IMR-90 (cell line): ENCODE measurements at regions not wholly inside any gene's neighbourhood (a gene's known extent, or its start where the extent isn't known, plus 50 kb on each side); places are given as distances from the start of the nearest gene placed in this dataset.

Source experiments
- ATAC-seq: fragments of 200-7000 bp; cut with Tn5 transposase; 2 replicates; pipeline ENCODE4 v1.9.1; 2020; ENCODE audit warnings: low read depth, mild to moderate bottlenecking, moderate library complexity
- BruUV-seq: library from RNA; stranded (reverse); fragments of 400-500 nt; replicated peaks from 2 replicates; lab custom pipeline; 2021; lab: Mats Ljungman, UMichigan
- CTCF ChIA-PET: fragments of 300-600 bp; formaldehyde crosslinking; extraction: SDS; loops from one replicate; lab custom pipeline; 2021; ENCODE audit warnings: antibody characterized with exemption; lab: Yijun Ruan, JAX
- POLR2A ChIA-PET: fragments of 300-600 bp; sonication (Branson Sonifier 250); formaldehyde crosslinking; loops from one replicate; lab custom pipeline; 2022; ENCODE audit warnings: antibody characterized with exemption; ENCODE audit not compliant: unreplicated experiment; lab: Charles Lee
- DNase-seq: peaks from one replicate; pipeline ENCODE4 v3.0.0; 2013
- H2AFZ ChIP-seq: replicated peaks from 2 replicates; pipeline ENCODE3; 2013; ENCODE audit warnings: low read length, mild to moderate bottlenecking; ENCODE audit not compliant: poor library complexity
- H2AK5ac ChIP-seq: 2 replicates; pipeline ENCODE4 v1.6.1; 2013; ENCODE audit warnings: low read depth, low read length, inconsistent platforms
- H2AK9ac ChIP-seq: replicated peaks from 2 replicates; pipeline ENCODE3; 2013; ENCODE audit warnings: mild to moderate bottlenecking, low read depth, low read length, moderate library complexity; ENCODE audit not compliant: poor library complexity
- H2BK120ac ChIP-seq: 2 replicates; pipeline ENCODE4 v1.6.1; 2013; ENCODE audit warnings: low read depth, low read length, inconsistent platforms
- H2BK15ac ChIP-seq: 3 replicates; pipeline ENCODE4 v1.6.1; 2013; ENCODE audit warnings: low read depth, low read length, inconsistent platforms
- H2BK20ac ChIP-seq: 2 replicates; pipeline ENCODE4 v1.6.1; 2013; ENCODE audit warnings: low read depth, mild to moderate bottlenecking, inconsistent platforms, low read length, moderate library complexity
- H2BK5ac ChIP-seq: 2 replicates; pipeline ENCODE4 v1.6.1; 2013; ENCODE audit warnings: mild to moderate bottlenecking, low read depth, low read length, inconsistent platforms; ENCODE audit not compliant: poor library complexity, severe bottlenecking
- H3K14ac ChIP-seq: replicated peaks from 2 replicates; pipeline ENCODE4 v1.6.1; 2013; ENCODE audit warnings: low read depth, low read length, inconsistent platforms
- H3K18ac ChIP-seq: 2 replicates; pipeline ENCODE4 v1.6.1; 2013; ENCODE audit warnings: low read depth, low read length, control low read depth
- H3K23ac ChIP-seq: 2 replicates; pipeline ENCODE4 v1.6.1; 2013; ENCODE audit warnings: low read depth, low read length, inconsistent platforms
- H3K27ac ChIP-seq: 2 replicates; pipeline ENCODE4 v1.5.1; 2013; ENCODE audit warnings: mild to moderate bottlenecking, control low read depth, low read length; ENCODE audit not compliant: insufficient read depth
- H3K27me3 ChIP-seq: 2 replicates; pipeline ENCODE4 v1.6.1; 2013; ENCODE audit warnings: low read length; ENCODE audit not compliant: control insufficient read depth, insufficient read depth
- H3K36me3 ChIP-seq: 2 replicates; pipeline ENCODE4 v1.6.1; 2013; ENCODE audit warnings: low read length, mixed read lengths; ENCODE audit not compliant: control insufficient read depth, insufficient read depth
- H3K4ac ChIP-seq: 2 replicates; pipeline ENCODE4 v1.6.1; 2013; ENCODE audit warnings: low read depth, low read length, inconsistent platforms
- H3K4me1 ChIP-seq: 2 replicates; pipeline ENCODE4 v1.6.1; 2013; ENCODE audit warnings: low read length, mixed read lengths; ENCODE audit not compliant: control insufficient read depth, insufficient read depth
- H3K4me2 ChIP-seq: 2 replicates; pipeline ENCODE4 v1.6.1; 2013; ENCODE audit warnings: low read depth, mild to moderate bottlenecking, control low read depth, low read length, moderate library complexity
- H3K4me3 ChIP-seq: 2 replicates; pipeline ENCODE4 v1.5.1; 2013; ENCODE audit warnings: low read depth, mild to moderate bottlenecking, control low read depth, low read length, moderate library complexity; ENCODE audit not compliant: insufficient read depth
- H3K56ac ChIP-seq: 2 replicates; pipeline ENCODE4 v1.6.1; 2013; ENCODE audit warnings: low read length, inconsistent platforms; ENCODE audit not compliant: insufficient read depth; ENCODE audit errors: extremely low read depth
- H3K79me1 ChIP-seq, 2 experiments: 2 replicates each; pipeline ENCODE4 v1.6.1; 2013; ENCODE audit warnings: low read length in 2 of 2, inconsistent platforms in 1 of 2, low read depth in 1 of 2
- H3K9ac ChIP-seq: 2 replicates; pipeline ENCODE4 v1.6.1; 2013; ENCODE audit warnings: low read depth, low read length, control low read depth
- H3K9me1 ChIP-seq: 2 replicates; pipeline ENCODE4 v1.6.1; 2013; ENCODE audit warnings: low read length, inconsistent platforms; ENCODE audit not compliant: insufficient read depth
- H3K9me3 ChIP-seq: 2 replicates; pipeline ENCODE4 v1.6.1; 2013; ENCODE audit warnings: low read length; ENCODE audit not compliant: control insufficient read depth, insufficient read depth
- H4K20me1 ChIP-seq: 2 replicates; pipeline ENCODE4 v1.6.1; 2013; ENCODE audit warnings: low read length, inconsistent platforms; ENCODE audit not compliant: insufficient read depth
- H4K5ac ChIP-seq: 2 replicates; pipeline ENCODE4 v1.6.1; 2013; ENCODE audit warnings: mild to moderate bottlenecking, low read depth, low read length, control low read depth
- H4K8ac ChIP-seq, 2 experiments: 2 replicates each; pipeline ENCODE4 v1.6.1; 2013; ENCODE audit warnings: low read depth in 2 of 2, low read length in 2 of 2, control low read depth in 1 of 2, inconsistent platforms in 1 of 2
- H4K91ac ChIP-seq: 2 replicates; pipeline ENCODE4 v1.6.1; 2013; ENCODE audit warnings: low read depth, low read length, inconsistent platforms; ENCODE audit not compliant: insufficient read depth
- BHLHE40 ChIP-seq: fragments of 150-350 bp; IDR thresholded peaks from 2 replicates; pipeline ENCODE4 v1.6.1; 2016; ENCODE audit warnings: mild to moderate bottlenecking, low read depth, low read length
- CEBPB ChIP-seq: IDR thresholded peaks from 2 replicates; pipeline ENCODE4 v1.6.1; 2012; ENCODE audit warnings: low read depth, low read length, improper control_type of control experiment
- CHD1 ChIP-seq: IDR thresholded peaks from 2 replicates; pipeline ENCODE4 v1.6.1; 2012; ENCODE audit warnings: low read depth, low read length, improper control_type of control experiment
- FOS ChIP-seq: fragments of 150-350 bp; IDR thresholded peaks from 2 replicates; pipeline ENCODE4 v1.6.1; 2016; ENCODE audit warnings: low read depth, low read length
- MAFK ChIP-seq: IDR thresholded peaks from 2 replicates; pipeline ENCODE4 v1.6.1; 2012; ENCODE audit warnings: low read depth, low read length, improper control_type of control experiment
- MAZ ChIP-seq: IDR thresholded peaks from 2 replicates; pipeline ENCODE4 v1.6.1; 2012; ENCODE audit warnings: low read depth, mild to moderate bottlenecking, low read length, improper control_type of control experiment, moderate library complexity, borderline replicate concordance
- MXI1 ChIP-seq: IDR thresholded peaks from 2 replicates; pipeline ENCODE4 v1.6.1; 2012; ENCODE audit warnings: low read depth, mild to moderate bottlenecking, low read length, moderate library complexity, borderline replicate concordance
- NFE2L2 ChIP-seq: fragments of 150-350 bp; IDR thresholded peaks from 2 replicates; pipeline ENCODE4 v1.6.1; 2016; ENCODE audit warnings: low read depth, mild to moderate bottlenecking, low read length
- POLR2A ChIP-seq: IDR thresholded peaks from 2 replicates; pipeline ENCODE4 v1.6.1; 2012; ENCODE audit warnings: mild to moderate bottlenecking, low read depth, low read length
- RAD21 ChIP-seq: IDR thresholded peaks from 2 replicates; pipeline ENCODE4 v1.6.1; 2012; ENCODE audit warnings: low read length, improper control_type of control experiment
- RCOR1 ChIP-seq: IDR thresholded peaks from 2 replicates; pipeline ENCODE4 v1.6.1; 2012; ENCODE audit warnings: mild to moderate bottlenecking, low read length, improper control_type of control experiment; ENCODE audit not compliant: insufficient replicate concordance
- RFX5 ChIP-seq: IDR thresholded peaks from 2 replicates; pipeline ENCODE4 v1.8.0; 2012; ENCODE audit warnings: low read depth, mild to moderate bottlenecking, low read length, moderate library complexity
- SMC3 ChIP-seq: fragments of 150-350 bp; IDR thresholded peaks from 2 replicates; pipeline ENCODE4 v1.6.1; 2016; ENCODE audit warnings: low read depth, mild to moderate bottlenecking, antibody characterized with exemption, low read length, moderate library complexity
- USF2 ChIP-seq: fragments of 150-350 bp; IDR thresholded peaks from 2 replicates; pipeline ENCODE4 v1.6.1; 2017; ENCODE audit warnings: mild to moderate bottlenecking, antibody characterized with exemption, low read length, low read depth
- WGBS, 2 experiments: methylation state at CpG; one replicate each; pipeline versions ENCODE4 v1.1.5 to v1.1.7; 2013; ENCODE audit warnings: missing lambda C conversion rate in 2 of 2; ENCODE audit not compliant: insufficient read length in 1 of 2; ENCODE audit errors: extremely low coverage in 2 of 2; 5-methylcytosine and 5-hydroxymethylcytosine counted together
- dilution Hi-C: fragments of 300-500 bp; cut with HindIII; formaldehyde crosslinking; loops from one replicate; pipeline ENCODE4 v1.14.3; 2018; ENCODE audit warnings: low sequenced_read_pairs; ENCODE audit not compliant: unreplicated experiment
- in situ Hi-C: fragments of 300-500 bp; cut with MboI; formaldehyde crosslinking; loops from 3 replicates; pipeline ENCODE4 v1.14.3; 2019; ENCODE audit warnings: low sequenced_read_pairs, inconsistent platforms, mixed read lengths
- intact Hi-C: fragments of 100-400 bp; cut with micrococcal nuclease; formaldehyde crosslinking; loops from 2 replicates; pipeline ENCODE4 v1.10.0; 2022
- TF ChIP-seq, protein P1 (sequence below): conservative IDR thresholded peaks from 2 replicates; pipeline ENCODE4 v1.5.1; 2012; ENCODE audit warnings: mild to moderate bottlenecking, low read depth, low read length, improper control_type of control experiment
- TF ChIP-seq, protein P2 (sequence below): fragments of 150-350 bp; IDR thresholded peaks from 2 replicates; pipeline ENCODE4 v1.6.1; 2016; ENCODE audit warnings: low read depth, mild to moderate bottlenecking, low read length, moderate library complexity, borderline replicate concordance

GRCh38 chr6:6869094-6869493 lies 238.7 kb upstream of the RREB1 start:
- no peaks in the 10 kb centered on the region for H3K79me1 ChIP-seq
- 91% methylated on average over 4 of the region's 10 CpGs; no CpG with 5 or more reads in 1 of the 2 experiments for WGBS, 2 experiments
- in situ Hi-C loops = no loop called here
- no peaks in the 10 kb centered on the region for H3K4me1 ChIP-seq
- no peak overlapping the region for H2BK5ac ChIP-seq
- intact Hi-C loops = no loop called here
- no peak overlapping the region for H3K4me3 ChIP-seq
- no peak overlapping the region for H2AFZ ChIP-seq
- H3K27ac ChIP-seq = no peak overlapping the region
- ChIA-PET CTCF (no interaction called here), POLR2A (no interaction called here)
- no peaks in the 10 kb centered on the region for H3K9me1 ChIP-seq
- no peak overlapping the region for H3K4ac ChIP-seq
- no peaks in the 10 kb centered on the region; the same call in 1 of the 2 replicates for H3K27me3 ChIP-seq
- TF ChIP-seq MAZ = no peak
- TF ChIP-seq USF2 = no peak
- TF ChIP-seq MXI1 = no peak
- no peak for TF ChIP-seq SMC3
- TF ChIP-seq, protein P1, sequence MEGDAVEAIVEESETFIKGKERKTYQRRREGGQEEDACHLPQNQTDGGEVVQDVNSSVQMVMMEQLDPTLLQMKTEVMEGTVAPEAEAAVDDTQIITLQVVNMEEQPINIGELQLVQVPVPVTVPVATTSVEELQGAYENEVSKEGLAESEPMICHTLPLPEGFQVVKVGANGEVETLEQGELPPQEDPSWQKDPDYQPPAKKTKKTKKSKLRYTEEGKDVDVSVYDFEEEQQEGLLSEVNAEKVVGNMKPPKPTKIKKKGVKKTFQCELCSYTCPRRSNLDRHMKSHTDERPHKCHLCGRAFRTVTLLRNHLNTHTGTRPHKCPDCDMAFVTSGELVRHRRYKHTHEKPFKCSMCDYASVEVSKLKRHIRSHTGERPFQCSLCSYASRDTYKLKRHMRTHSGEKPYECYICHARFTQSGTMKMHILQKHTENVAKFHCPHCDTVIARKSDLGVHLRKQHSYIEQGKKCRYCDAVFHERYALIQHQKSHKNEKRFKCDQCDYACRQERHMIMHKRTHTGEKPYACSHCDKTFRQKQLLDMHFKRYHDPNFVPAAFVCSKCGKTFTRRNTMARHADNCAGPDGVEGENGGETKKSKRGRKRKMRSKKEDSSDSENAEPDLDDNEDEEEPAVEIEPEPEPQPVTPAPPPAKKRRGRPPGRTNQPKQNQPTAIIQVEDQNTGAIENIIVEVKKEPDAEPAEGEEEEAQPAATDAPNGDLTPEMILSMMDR = no peak
- TF ChIP-seq, protein P2, sequence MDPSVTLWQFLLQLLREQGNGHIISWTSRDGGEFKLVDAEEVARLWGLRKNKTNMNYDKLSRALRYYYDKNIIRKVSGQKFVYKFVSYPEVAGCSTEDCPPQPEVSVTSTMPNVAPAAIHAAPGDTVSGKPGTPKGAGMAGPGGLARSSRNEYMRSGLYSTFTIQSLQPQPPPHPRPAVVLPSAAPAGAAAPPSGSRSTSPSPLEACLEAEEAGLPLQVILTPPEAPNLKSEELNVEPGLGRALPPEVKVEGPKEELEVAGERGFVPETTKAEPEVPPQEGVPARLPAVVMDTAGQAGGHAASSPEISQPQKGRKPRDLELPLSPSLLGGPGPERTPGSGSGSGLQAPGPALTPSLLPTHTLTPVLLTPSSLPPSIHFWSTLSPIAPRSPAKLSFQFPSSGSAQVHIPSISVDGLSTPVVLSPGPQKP = no peak
- no peak for TF ChIP-seq RFX5
- TF ChIP-seq POLR2A = no peak
- no peak for TF ChIP-seq RAD21
- TF ChIP-seq BHLHE40 = no peak
- TF ChIP-seq MAFK = no peak
- no peak for TF ChIP-seq CEBPB
- TF ChIP-seq NFE2L2 = no peak
- no peak for TF ChIP-seq FOS
- TF ChIP-seq CHD1 = no peak
- no peak for TF ChIP-seq RCOR1
- no peak overlapping the region for H4K8ac ChIP-seq
- peak overlapping the region; percentile 22 for H2AK9ac ChIP-seq
- ATAC-seq = no peak
- no peak overlapping the region for H3K14ac ChIP-seq
- no peak for DNase-seq
- no peak overlapping the region for H2BK120ac ChIP-seq
- dilution Hi-C loops = no loop called here
- no TSS peak for BruUV-seq
- H4K91ac ChIP-seq = no peak overlapping the region
- H3K4me2 ChIP-seq = no peak overlapping the region
- no peak overlapping the region for H3K18ac ChIP-seq
- H4K20me1 ChIP-seq = no peaks in the 10 kb centered on the region
- no peaks in the 10 kb centered on the region for H3K9me3 ChIP-seq
- no peak overlapping the region for H2BK15ac ChIP-seq
- no peak overlapping the region for H4K5ac ChIP-seq
- H2BK20ac ChIP-seq = no peak overlapping the region
- no peak overlapping the region for H2AK5ac ChIP-seq
- H3K9ac ChIP-seq = no peak overlapping the region
- no peaks in the 10 kb centered on the region for H3K36me3 ChIP-seq
- H3K23ac ChIP-seq = no peak overlapping the region
- no peak overlapping the region for H3K56ac ChIP-seq
